ENCODE measurements at regions not wholly inside any gene's neighbourhood (a gene's known extent, or its start where the extent isn't known, plus 50 kb on each side); places are given as distances from the start of the nearest gene placed in this dataset.

DNA sequence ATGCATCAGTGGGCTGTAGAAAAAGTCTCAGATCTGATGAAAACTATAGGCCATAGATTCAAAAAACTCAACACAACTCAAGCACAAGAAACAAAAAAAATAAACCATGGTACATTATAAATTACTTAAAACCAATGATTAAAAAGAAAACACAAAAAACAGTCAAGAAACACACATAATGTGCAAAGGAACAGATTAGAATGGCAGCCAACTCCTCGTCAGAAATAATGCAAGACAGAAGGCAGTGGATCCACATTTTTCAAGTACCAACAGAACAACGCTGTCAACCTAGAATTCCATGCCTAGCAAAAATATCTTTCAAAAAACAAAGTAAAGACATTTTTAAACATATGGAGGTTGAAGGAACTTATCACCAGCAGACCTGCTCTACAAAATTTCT, 69.7 kb downstream of the PSMB1 start:
- DNase-seq (ENCODE audit: low read depth): no peak

- DNase-seq (ENCODE audit: low read depth): no peak
These were observed 72.9 kb downstream of the PSMB1 start for GRCh38 chr6:170480050-170480692.

GRCh38 chr6:170476360-170476759, 76.7 kb downstream of the PSMB1 start:
- no peak for DNase-seq (ENCODE audit: low read depth)

DNA sequence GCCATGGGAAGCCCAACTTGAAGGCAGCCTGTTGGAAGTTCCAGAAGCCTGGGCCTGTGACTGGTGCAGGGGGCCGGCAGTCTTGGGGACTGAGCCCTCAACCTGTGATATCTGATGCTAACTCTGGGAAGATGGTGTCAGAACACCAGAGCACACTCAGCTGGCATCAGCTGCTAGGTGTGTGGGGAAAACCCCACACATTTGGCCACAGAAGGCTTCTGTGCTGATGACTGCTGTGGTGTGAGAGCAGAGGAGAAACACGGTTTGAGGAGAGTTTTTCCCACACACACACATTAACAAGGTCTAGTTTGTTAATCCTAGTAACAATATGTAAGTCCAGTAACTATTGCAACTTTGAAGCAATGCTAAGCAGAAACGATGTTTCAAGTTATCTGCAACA, 78.0 kb downstream of the PSMB1 start:
- no peak for DNase-seq (ENCODE audit: low read depth)

DNA sequence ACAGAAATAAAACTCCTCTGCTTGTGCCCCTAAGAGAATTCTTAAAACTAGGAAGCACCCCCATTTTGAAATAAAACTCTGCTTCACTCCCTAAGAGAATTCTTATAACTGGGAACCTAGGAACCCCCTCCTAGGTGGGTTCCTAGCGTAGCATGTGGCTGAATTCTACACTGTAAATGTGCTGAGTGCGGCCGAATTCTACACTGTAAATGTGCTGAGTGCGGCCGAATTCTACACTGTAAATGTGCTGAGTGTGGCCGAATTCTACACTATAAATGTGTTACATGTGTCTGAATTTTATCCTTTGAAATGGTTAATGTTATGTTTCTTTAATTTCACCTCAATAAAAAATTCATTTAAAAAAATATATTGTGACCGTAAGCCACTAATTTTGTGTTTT, 79.3 kb downstream of the PSMB1 start:
- DNase-seq (ENCODE audit: low read depth): no peak

DNA sequence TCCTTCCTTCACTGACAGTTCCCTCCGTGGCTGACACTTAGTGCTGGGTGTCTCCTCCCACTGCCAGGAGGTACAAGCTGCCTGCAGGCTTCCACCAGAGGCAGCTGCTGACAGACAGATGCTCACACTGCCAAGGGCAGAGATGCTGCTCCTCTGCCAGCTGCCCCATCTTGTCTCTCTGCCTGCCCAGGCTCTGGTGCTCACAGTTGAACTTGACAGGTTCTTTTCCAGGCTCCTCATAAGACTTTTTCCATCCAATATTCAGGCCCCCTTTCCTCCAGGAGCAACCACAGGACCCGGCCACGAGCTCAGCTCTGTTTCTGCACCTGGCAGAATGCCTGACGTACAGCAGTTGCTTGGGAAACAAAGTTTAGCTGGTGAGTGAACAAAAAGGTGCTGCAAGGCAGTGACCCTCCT, 79.8 kb downstream of the PSMB1 start:
- no peak for DNase-seq (ENCODE audit: low read depth)

DNA sequence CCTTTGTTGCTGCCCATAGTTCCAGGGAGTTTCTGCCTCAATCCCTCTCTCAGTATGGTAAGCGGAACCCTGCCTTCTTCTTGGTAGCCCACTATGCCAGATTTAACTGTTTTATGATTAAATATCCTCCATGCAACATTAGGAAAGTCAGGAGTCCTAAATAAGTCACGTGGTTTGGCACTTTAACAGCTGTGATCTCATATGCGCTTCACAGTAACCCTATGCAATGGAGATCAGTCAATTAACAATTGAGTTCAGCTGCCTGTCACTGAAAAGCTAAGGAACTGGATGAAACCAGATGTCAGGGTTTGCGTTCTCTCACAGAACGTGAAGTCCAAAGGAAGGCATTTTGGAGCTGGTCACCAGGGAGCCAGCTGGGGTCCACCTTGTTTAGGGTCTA, 81.6 kb downstream of the PSMB1 start:
- DNase-seq (ENCODE audit: low read depth): no peak

GRCh38 chr6:170470734-170471133, 82.4 kb downstream of the PSMB1 start:
- no peak for DNase-seq (ENCODE audit: low read depth)

DNA sequence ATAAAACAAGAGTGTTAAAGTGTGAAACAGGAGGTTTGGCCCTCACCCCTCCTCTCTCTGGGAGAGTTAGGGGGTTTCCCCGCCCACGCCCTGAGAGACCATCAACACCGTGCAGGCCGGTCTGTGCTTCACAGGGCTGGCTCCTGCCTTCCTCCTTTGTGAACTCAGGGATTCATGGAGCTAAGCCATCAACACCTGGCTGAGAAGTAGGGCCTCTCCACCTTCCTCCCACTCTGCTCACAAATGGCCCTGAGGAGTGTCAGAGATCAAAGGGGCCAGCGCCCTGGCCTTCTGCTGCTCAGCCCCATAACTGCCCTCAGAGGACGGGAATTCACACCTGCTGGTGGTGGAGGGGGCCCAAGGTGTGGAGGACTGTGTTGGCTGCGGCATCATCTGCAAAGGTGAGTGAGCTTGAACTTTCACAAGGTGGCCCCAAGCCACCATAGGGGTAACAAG, 88.6 kb downstream of the PSMB1 start:
- no peak for DNase-seq (ENCODE audit: low read depth)

GRCh38 chr6:170464080-170464479, 89.0 kb downstream of the PSMB1 start:
- DNase-seq (ENCODE audit: low read depth): no peak

GRCh38 chr6:170463101-170463721, 89.9 kb downstream of the PSMB1 start:
- DNase-seq (ENCODE audit: low read depth): no peak

GRCh38 chr6:170462366-170463020, 90.6 kb downstream of the PSMB1 start:
- no peak for DNase-seq (ENCODE audit: low read depth)

DNA sequence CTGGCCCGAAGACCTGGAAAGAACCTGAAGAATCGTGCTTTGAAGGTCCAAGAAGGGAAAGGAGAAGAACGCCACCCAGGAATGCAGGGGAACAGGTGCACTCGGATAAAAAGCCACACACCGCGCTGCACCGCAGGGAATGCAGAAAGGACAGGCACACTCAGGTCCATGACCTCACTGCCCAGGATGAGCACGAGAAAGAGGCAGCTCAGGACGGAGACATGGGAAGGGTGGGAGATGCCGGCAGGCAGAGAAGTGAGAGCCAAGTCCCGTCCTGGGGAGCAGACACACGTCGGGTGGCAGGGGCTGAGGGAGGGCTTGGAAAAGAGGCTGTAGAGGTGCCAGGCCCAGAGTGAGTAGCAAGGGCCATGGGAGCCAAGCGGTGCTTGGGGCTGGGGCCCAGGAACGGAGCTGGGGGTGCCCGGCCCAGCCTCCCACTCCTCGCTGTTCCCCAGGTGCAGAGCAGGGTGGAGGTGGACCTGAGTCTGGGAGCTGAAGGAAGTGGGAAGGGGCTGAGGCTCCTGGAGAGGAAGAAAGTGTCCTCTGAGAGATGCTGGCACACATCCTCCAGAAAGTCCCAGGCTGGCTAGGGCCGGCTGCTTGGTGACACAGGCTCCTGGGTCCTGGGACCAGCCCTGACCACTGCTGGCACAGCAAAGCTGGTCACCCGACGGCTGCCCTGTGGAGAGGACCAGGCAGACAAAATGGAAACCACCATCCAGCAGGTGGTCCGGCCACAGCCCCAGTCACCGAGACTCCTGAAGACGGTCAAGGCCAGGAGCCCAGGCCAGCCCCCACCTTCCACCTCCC, 91.3 kb downstream of the PSMB1 start:
- no peak for DNase-seq (ENCODE audit: low read depth)

GRCh38 chr6:170461111-170461510, 92.0 kb downstream of the PSMB1 start:
- DNase-seq (ENCODE audit: low read depth): no peak

DNA sequence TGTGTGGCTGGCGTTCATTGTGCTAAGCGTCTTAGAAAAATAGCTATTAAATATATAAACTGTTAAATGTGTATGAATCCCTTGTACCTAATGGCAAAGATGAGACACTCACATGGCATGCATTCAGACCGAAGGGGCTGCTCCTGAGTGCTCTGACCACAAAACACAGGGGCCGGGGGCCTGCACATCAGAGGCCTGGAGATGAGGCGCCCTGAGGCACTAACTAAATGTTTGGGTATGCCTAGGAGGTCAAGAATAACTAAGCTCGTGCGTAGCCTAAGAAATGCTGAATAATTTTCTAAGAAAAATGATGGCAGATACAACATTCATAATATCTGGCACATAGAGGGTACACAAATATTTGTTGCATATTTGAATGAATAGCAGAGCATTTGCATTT, 92.5 kb downstream of the PSMB1 start:
- no peak for DNase-seq (ENCODE audit: low read depth)

- peak; percentile 28 for DNase-seq (ENCODE audit: low read depth)
These were observed 93.7 kb downstream of the PSMB1 start for GRCh38 chr6:170459451-170459850.

GRCh38 chr6:170456886-170457698, 96.0 kb downstream of the PSMB1 start:
- no peak for DNase-seq (ENCODE audit: low read depth)

Measured in renal cortical epithelial cell (primary cell).